ENCODE measurements at regions not wholly inside any gene's neighbourhood (a gene's known extent, or its start where the extent isn't known, plus 50 kb on each side); places are given as distances from the start of the nearest gene placed in this dataset.
A peak's percentile ranks its signal among the peaks of the same experiment; 100 is the strongest.
"Not testable (repeated sequence)": the region's sequence is repeated elsewhere in the genome, so short reads cannot be mapped to it uniquely, and the experiment has no call there.

DNA sequence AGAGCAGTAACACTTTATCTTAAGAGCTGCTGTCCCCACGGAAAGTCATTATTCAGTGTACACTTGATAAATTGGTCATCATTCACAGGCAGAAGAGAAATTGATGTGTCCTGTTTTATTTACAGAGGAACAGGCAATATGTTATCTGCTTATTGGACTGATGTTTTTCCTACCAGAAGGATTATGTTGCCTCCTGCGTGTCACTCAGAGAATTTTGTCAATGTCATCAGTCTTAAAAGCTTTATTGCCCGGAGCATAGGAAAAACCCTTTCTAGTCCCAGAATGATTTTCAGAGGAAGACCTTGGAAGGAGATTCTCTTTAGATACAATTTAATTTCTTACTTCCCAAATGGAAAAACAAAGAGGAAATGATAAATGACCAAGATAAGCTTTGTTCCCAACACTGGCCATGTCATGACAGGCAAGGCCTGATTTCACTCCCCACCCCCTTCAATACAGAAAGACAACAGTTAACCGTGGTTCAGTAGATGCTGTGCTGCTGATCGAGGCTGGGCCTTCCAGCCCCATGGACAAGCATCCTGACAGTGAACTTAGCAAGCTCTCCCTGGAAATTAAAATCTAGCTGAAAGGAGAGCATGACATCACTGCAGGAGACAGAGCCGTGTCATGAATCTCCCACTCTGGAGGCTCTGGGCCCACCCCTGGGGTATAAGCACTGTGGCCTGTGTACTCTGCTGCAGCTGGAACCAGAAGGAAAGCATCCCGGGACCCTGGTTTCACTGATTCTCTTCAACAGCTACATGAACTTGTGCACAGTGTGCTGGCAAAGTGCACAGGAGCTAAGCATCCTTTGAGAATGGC is 118.8 kb upstream of the LYZL2 start:
- DNase-seq (no peak), FAIRE-seq (no peak)
- Histone ChIP-seq H3K27ac (ENCODE audit: low read depth in 1 of 3, low read length in 2 of 3) (no peak overlapping the region), H3K9me3 (ENCODE audit: control insufficient read depth in 2 of 2, insufficient read depth in 1 of 2, low read depth in 1 of 2, low read length in 1 of 2) (peaks cover 0 to 2% of the 10 kb centered on the region in 2 donors), H3K36me3 (ENCODE audit: control insufficient read depth in 3 of 3, insufficient read depth in 2 of 3, low read depth in 1 of 3, low read length in 3 of 3) (no peaks in the 10 kb centered on the region), H3K27me3 (ENCODE audit: control insufficient read depth in 3 of 3, insufficient read depth in 3 of 3, low read length in 3 of 3) (no peaks in the 10 kb centered on the region), H3K4me3 (ENCODE audit: low read depth in 1 of 3, low read length in 3 of 3) (no peak overlapping the region), H3K4me1 (ENCODE audit: control insufficient read depth in 3 of 3, insufficient read depth in 2 of 3, low read depth in 1 of 3, low read length in 2 of 3) (no peaks in the 10 kb centered on the region)
- WGBS, 3 donors, result 61 to 63% (median 62%) methylated on average over 7 of the region's 7 CpGs

DNA sequence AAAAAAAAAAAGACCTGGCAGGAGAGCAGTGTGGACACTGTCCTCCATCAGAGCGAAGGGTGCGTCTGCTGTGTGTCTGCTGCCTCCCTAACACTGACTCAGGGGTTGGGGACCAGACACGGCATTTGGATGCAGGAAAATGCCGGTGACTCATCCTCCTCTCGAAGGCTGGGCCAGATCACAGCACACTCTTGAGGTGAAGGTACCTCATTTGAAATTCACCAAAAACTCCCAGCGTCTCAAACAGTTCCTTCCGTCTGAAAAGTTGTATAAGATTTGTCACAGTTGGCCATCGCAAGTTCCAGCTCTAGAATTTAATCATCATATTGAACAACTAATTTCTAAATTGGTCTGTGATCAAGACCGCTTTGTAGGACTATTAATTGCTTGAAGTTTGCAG is 118.1 kb upstream of the LYZL2 start:
- H3K36me3 ChIP-seq (ENCODE audit: control insufficient read depth in 3 of 3, insufficient read depth in 2 of 3, low read depth in 1 of 3, low read length in 3 of 3), result no peaks in the 10 kb centered on the region
- H3K4me3 ChIP-seq (ENCODE audit: low read depth in 1 of 3, low read length in 3 of 3), result no peak overlapping the region
- WGBS, 3 donors, result 57 to 71% (median 70%) methylated on average over 9 of the region's 9 CpGs
- FAIRE-seq (no peak), DNase-seq (no peak)
- H3K9me3 ChIP-seq (ENCODE audit: control insufficient read depth in 2 of 2, insufficient read depth in 1 of 2, low read depth in 1 of 2, low read length in 1 of 2), result peaks cover 0 to 2% of the 10 kb centered on the region in 2 donors
- H3K4me1 ChIP-seq (ENCODE audit: control insufficient read depth in 3 of 3, insufficient read depth in 2 of 3, low read depth in 1 of 3, low read length in 2 of 3), result no peaks in the 10 kb centered on the region
- H3K27me3 ChIP-seq (ENCODE audit: control insufficient read depth in 3 of 3, insufficient read depth in 3 of 3, low read length in 3 of 3), result no peaks in the 10 kb centered on the region
- H3K27ac ChIP-seq (ENCODE audit: low read depth in 1 of 3, low read length in 2 of 3), result no peak overlapping the region

DNA sequence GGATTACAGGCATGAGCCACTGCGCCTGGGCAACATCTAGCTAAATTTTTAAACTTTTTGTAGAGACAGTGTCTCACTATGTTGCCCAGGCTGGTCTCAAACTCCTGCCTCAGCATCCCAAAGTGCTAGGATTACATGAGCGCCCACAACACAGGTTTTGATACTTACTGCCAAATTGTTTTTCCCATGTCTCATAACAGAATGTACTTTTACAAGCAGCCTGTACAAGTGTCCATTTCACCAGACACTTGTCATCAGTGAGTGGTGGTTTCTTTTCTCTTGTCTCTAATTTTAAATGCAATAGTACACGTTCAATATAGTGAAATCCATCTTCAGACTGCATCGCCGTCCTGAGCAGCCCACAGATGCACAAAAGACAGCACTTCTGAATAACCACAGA is 116.4 kb upstream of the LYZL2 start:
- DNase-seq (no peak), FAIRE-seq (no peak)
- H3K27ac ChIP-seq (ENCODE audit: low read depth in 1 of 3, low read length in 2 of 3), result no peak overlapping the region
- H3K36me3 ChIP-seq (ENCODE audit: control insufficient read depth in 3 of 3, insufficient read depth in 2 of 3, low read depth in 1 of 3, low read length in 3 of 3), result no peaks in the 10 kb centered on the region
- H3K27me3 ChIP-seq (ENCODE audit: control insufficient read depth in 3 of 3, insufficient read depth in 3 of 3, low read length in 3 of 3), result no peaks in the 10 kb centered on the region
- no peaks in the 10 kb centered on the region for H3K4me1 ChIP-seq (ENCODE audit: control insufficient read depth in 3 of 3, insufficient read depth in 2 of 3, low read depth in 1 of 3, low read length in 2 of 3)
- 84 to 86% (median 85%) methylated on average over 5 of the region's 5 CpGs for WGBS, 3 donors
- H3K4me3 ChIP-seq (ENCODE audit: low read depth in 1 of 3, low read length in 3 of 3), result no peak overlapping the region
- H3K9me3 ChIP-seq (ENCODE audit: control insufficient read depth in 2 of 2, insufficient read depth in 1 of 2, low read depth in 1 of 2, low read length in 1 of 2), result peaks cover 0 to 2% of the 10 kb centered on the region in 2 donors

DNA sequence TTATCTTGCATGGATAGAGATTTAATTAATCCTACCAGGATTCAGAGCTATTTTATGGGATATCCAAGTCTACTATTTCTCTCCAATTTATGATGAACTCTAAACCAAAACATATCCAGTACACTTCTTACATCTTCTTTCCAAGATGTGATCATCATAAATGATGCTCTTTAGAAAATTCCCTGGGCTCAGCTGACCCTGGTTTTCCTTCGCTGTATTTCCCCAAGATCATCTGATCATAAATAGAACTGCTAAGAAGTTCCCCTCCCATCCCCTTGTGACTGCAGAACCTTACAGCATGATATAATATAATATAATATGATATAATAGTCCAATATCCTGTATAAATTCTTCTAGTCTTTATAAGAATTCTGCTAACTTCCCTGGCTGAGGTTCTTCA is 114.6 kb upstream of the LYZL2 start:
- no peaks in the 10 kb centered on the region for H3K27me3 ChIP-seq (ENCODE audit: control insufficient read depth in 3 of 3, insufficient read depth in 3 of 3, low read length in 3 of 3)
- H3K36me3 ChIP-seq (ENCODE audit: control insufficient read depth in 3 of 3, insufficient read depth in 2 of 3, low read depth in 1 of 3, low read length in 3 of 3), result no peaks in the 10 kb centered on the region
- WGBS, 3 donors, result 75 to 89% (median 80%) methylated on average over 1 of the region's 1 CpG
- peak overlapping the region in 1 of 3 donors; percentile 4 for H3K27ac ChIP-seq (ENCODE audit: low read depth in 1 of 3, low read length in 2 of 3)
- DNase-seq (no peak), FAIRE-seq (no peak)
- no peaks in the 10 kb centered on the region for H3K4me1 ChIP-seq (ENCODE audit: control insufficient read depth in 3 of 3, insufficient read depth in 2 of 3, low read depth in 1 of 3, low read length in 2 of 3)
- H3K9me3 ChIP-seq (ENCODE audit: control insufficient read depth in 2 of 2, insufficient read depth in 1 of 2, low read depth in 1 of 2, low read length in 1 of 2), result peaks cover 0 to 2% of the 10 kb centered on the region in 2 donors
- H3K4me3 ChIP-seq (ENCODE audit: low read depth in 1 of 3, low read length in 3 of 3), result no peak overlapping the region

DNA sequence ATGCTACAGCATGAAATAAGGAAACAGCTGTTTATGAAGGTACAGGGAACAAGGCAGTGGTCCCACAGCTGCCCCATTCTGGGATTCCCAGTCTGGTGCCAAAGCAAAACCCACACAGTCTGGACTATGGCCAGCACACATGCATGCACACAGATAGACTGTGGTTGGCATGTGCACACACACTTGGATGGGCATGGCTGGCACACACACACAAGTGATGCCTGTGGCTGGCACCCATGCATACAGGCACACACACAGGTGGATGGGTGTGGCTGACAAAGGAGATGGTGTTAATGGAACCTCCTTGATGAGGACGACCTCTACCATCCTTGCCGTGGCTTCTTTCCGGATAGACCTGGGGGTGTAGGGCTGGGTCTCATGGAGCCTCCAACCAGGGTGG is 114.0 kb upstream of the LYZL2 start:
- no peaks in the 10 kb centered on the region for H3K36me3 ChIP-seq (ENCODE audit: control insufficient read depth in 3 of 3, insufficient read depth in 2 of 3, low read depth in 1 of 3, low read length in 3 of 3)
- H3K27ac ChIP-seq (ENCODE audit: low read depth in 1 of 3, low read length in 2 of 3), result peak overlapping the region in 1 of 3 donors; percentile 4
- WGBS, 3 donors, result 87 to 95% (median 92%) methylated on average over 3 of the region's 3 CpGs
- no peak overlapping the region for H3K4me3 ChIP-seq (ENCODE audit: low read depth in 1 of 3, low read length in 3 of 3)
- FAIRE-seq (no peak), DNase-seq (no peak)
- no peaks in the 10 kb centered on the region for H3K27me3 ChIP-seq (ENCODE audit: control insufficient read depth in 3 of 3, insufficient read depth in 3 of 3, low read length in 3 of 3)
- no peaks in the 10 kb centered on the region for H3K4me1 ChIP-seq (ENCODE audit: control insufficient read depth in 3 of 3, insufficient read depth in 2 of 3, low read depth in 1 of 3, low read length in 2 of 3)
- peaks cover 0 to 2% of the 10 kb centered on the region in 2 donors for H3K9me3 ChIP-seq (ENCODE audit: control insufficient read depth in 2 of 2, insufficient read depth in 1 of 2, low read depth in 1 of 2, low read length in 1 of 2)

DNA sequence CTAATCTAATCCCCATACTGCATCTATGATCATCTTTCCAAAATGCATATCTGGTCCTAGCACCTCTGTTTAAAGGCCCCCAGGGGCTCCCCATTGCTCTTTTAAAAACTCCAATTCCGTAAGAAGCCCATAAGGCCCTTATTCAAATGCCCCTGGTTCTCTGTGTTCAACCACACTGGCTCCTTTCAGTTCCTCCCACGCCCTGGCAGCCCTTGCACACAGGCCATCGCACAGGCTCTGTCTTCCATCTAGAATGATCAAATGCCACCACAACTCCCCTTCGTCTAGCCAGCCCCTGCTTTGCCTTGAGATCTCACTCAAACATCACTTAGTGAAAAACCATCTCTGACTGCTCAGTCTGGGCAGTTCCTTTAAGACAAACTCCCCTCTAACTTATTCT is 112.9 kb upstream of the LYZL2 start:
- WGBS, 3 donors, result 75 to 82% (median 76%) methylated on average over 4 of the region's 4 CpGs
- FAIRE-seq, result no peak
- H3K4me3 ChIP-seq (ENCODE audit: low read depth in 1 of 3, low read length in 3 of 3), result no peak overlapping the region

DNA sequence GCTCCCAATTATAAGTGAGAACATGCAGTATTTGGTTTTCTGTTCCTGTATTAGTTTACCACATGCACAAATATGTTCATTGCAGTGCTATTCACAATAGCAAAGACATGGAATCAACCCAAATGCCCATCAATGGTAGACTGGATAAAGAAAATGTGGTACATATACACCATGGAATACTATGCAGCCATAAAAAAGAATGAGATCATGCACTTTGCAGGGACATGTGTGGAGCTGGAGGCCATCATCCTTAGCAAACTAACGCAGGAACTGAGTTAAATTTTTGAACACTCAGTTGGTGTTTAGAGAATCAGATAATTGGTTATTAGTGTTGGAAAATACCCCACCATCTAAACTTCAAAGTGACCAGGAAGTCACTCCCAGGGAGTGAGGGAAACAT is 111.2 kb upstream of the LYZL2 start:
- 79 to 80% (median 80%) methylated on average over 1 of the region's 1 CpG for WGBS, 3 donors
- H3K27me3 ChIP-seq (ENCODE audit: control insufficient read depth in 3 of 3, insufficient read depth in 3 of 3, low read length in 3 of 3); H3K4me3 ChIP-seq (ENCODE audit: low read depth in 1 of 3, low read length in 3 of 3); H3K27ac ChIP-seq (ENCODE audit: low read depth in 1 of 3, low read length in 2 of 3); H3K4me1 ChIP-seq (ENCODE audit: control insufficient read depth in 3 of 3, insufficient read depth in 2 of 3, low read depth in 1 of 3, low read length in 2 of 3); H3K9me3 ChIP-seq (ENCODE audit: control insufficient read depth in 2 of 2, insufficient read depth in 1 of 2, low read depth in 1 of 2, low read length in 1 of 2); DNase-seq; FAIRE-seq; H3K36me3 ChIP-seq (ENCODE audit: control insufficient read depth in 3 of 3, insufficient read depth in 2 of 3, low read depth in 1 of 3, low read length in 3 of 3): not testable (repeated sequence)

More for the DNA sequence above, 112.9 kb upstream of the LYZL2 start:
- Histone ChIP-seq H3K4me1 (ENCODE audit: control insufficient read depth in 3 of 3, insufficient read depth in 2 of 3, low read depth in 1 of 3, low read length in 2 of 3) (no peaks in the 10 kb centered on the region), H3K27ac (ENCODE audit: low read depth in 1 of 3, low read length in 2 of 3) (no peak overlapping the region), H3K27me3 (ENCODE audit: control insufficient read depth in 3 of 3, insufficient read depth in 3 of 3, low read length in 3 of 3) (no peaks in the 10 kb centered on the region), H3K9me3 (ENCODE audit: control insufficient read depth in 2 of 2, insufficient read depth in 1 of 2, low read depth in 1 of 2, low read length in 1 of 2) (peaks cover 0 to 2% of the 10 kb centered on the region in 2 donors), H3K36me3 (ENCODE audit: control insufficient read depth in 3 of 3, insufficient read depth in 2 of 3, low read depth in 1 of 3, low read length in 3 of 3) (no peaks in the 10 kb centered on the region)
- DNase-seq, result no peak

DNA sequence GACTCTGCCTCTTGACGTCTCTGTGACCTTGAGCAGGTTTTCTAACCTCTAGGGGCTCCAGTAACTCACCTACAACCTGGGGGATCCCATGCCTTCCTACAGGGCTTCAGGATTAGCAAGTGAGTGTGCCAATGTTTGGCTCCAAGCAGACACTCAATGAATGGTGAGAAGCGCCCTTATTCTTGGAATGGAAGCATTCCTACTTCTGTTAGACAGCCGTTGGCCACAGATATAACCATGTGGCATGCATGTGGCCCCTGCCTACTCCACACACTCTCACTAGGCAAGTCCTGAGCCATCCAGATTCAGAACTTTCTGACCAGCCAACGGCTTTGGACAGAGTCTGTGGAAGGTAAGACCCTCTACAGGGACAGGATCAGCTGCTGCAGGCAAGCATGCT is 108.9 kb upstream of the LYZL2 start:
- FAIRE-seq (no peak), DNase-seq (no peak)
- WGBS, 3 donors, result 70 to 86% (median 80%) methylated on average over 4 of the region's 4 CpGs
- no peak overlapping the region for H3K4me3 ChIP-seq (ENCODE audit: low read depth in 1 of 3, low read length in 3 of 3)
- no peaks in the 10 kb centered on the region for H3K9me3 ChIP-seq (ENCODE audit: control insufficient read depth in 2 of 2, insufficient read depth in 1 of 2, low read depth in 1 of 2, low read length in 1 of 2)
- H3K4me1 ChIP-seq (ENCODE audit: control insufficient read depth in 3 of 3, insufficient read depth in 2 of 3, low read depth in 1 of 3, low read length in 2 of 3), result no peaks in the 10 kb centered on the region
- no peaks in the 10 kb centered on the region for H3K27me3 ChIP-seq (ENCODE audit: control insufficient read depth in 3 of 3, insufficient read depth in 3 of 3, low read length in 3 of 3)
- H3K27ac ChIP-seq (ENCODE audit: low read depth in 1 of 3, low read length in 2 of 3), result no peak overlapping the region
- H3K36me3 ChIP-seq (ENCODE audit: control insufficient read depth in 3 of 3, insufficient read depth in 2 of 3, low read depth in 1 of 3, low read length in 3 of 3), result no peaks in the 10 kb centered on the region

DNA sequence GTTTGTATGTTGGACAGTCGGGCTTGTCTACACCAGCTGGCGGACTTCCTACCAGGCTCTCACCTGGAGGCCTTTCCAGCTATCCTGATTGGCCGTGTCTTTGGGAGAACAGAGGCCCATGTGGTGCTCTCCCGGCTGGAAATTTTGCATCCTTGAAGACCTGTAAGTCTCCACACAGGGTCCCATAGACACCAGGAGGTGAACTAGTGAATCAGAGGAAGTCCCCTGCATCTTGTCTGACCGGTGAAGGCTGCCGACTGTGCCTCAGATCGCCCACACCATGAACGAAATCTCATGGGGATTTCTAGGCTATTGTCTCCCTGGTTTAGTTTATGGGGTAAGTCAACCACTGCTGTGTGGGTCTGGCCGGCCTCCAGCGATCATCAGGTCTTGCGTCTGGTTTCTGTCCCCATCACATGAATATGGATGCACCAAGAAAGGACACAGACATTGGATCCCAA is 108.4 kb upstream of the LYZL2 start:
- Histone ChIP-seq H3K27ac (ENCODE audit: low read depth in 1 of 3, low read length in 2 of 3) (no peak overlapping the region), H3K4me1 (ENCODE audit: control insufficient read depth in 3 of 3, insufficient read depth in 2 of 3, low read depth in 1 of 3, low read length in 2 of 3) (no peaks in the 10 kb centered on the region), H3K4me3 (ENCODE audit: low read depth in 1 of 3, low read length in 3 of 3) (no peak overlapping the region), H3K36me3 (ENCODE audit: control insufficient read depth in 3 of 3, insufficient read depth in 2 of 3, low read depth in 1 of 3, low read length in 3 of 3) (no peaks in the 10 kb centered on the region), H3K27me3 (ENCODE audit: control insufficient read depth in 3 of 3, insufficient read depth in 3 of 3, low read length in 3 of 3) (no peaks in the 10 kb centered on the region), H3K9me3 (ENCODE audit: control insufficient read depth in 2 of 2, insufficient read depth in 1 of 2, low read depth in 1 of 2, low read length in 1 of 2) (no peaks in the 10 kb centered on the region)
- WGBS, 3 donors, result 85 to 92% (median 88%) methylated on average over 11 of the region's 11 CpGs
- DNase-seq, result no peak
- no peak for FAIRE-seq

Data from small intestine (tissue), 7 donors.